Stimulated activated CD4-positive, alpha-beta T cell treated with anti-CD3 and anti-CD28 coated beads, Interleukin-12 subunit alpha, Interleukin-12 subunit beta, amount 100 ng/mL, for 48 hours (primary cell): ENCODE measurements at regions not wholly inside any gene's neighbourhood (a gene's known extent, or its start where the extent isn't known, plus 50 kb on each side); places are given as distances from the start of the nearest gene placed in this dataset.
"Not testable (repeated sequence)": the region's sequence is repeated elsewhere in the genome, so short reads cannot be mapped to it uniquely, and the experiment has no call there.

Experiments
- DNase-seq, 3 donors: peaks; one replicate each; pipeline ENCODE4 v3.0.0-alpha.2; 2020; ENCODE audit warnings: low read depth in 2 of 3, low spot score in 1 of 3

DNA sequence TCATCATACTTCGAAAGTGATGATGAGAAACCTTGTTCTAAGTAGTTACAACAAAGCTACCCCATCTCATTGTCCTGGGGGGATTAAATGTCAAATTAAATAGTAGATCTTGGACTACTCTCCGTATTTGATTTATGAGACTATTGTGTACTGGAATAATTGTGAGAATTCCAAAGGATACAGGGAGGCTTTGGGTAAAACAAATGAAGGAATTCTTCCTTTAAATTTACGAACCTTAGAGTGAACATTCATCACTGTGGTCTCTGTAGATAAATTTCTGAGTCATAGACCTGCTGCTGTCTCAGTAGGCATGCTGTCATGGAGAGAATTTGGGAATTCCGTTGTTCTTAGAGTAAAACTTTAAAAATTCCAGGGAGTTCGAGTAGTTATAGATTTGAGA, 836.2 kb downstream of the DNAH5 start:
- no peak for DNase-seq

DNA sequence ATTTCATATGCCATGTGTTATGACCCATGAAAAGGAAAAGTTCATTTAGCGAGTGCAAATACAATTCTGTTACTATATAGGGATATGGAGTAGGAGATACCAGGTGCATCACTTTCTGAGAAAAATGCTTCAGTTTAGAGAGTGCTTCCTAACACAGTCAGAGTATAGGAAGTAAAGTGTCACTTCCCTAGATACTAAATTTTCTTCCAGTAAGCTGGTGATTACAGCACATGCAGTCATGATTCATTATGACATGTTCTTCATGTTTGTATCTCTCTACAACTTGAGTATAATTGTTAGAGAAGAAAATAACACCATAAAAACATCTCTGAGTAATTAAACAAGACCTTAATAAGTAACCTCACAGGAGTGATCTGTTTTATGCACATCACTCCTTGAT, 837.0 kb downstream of the DNAH5 start:
- DNase-seq, result no peak

DNA sequence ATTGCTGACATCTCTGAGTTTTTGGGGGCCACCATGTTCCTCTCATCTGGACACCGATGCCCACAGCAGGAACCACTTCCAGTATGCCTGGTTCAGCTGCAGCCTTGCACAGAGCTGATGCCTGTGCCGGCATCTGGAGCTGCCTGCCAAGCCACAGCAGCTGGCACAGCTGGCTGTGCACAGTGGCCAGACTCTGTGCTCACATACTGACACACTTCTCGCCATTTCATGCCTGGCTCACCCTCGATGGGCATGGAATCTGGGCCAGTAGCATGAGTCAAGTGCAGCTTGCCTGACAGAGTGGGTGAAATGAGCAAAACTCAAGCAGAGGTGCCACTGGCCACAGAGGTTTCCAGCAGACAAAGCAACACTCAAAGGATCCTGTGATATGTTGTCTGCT, 863.4 kb downstream of the DNAH5 start:
- no peak for DNase-seq

DNA sequence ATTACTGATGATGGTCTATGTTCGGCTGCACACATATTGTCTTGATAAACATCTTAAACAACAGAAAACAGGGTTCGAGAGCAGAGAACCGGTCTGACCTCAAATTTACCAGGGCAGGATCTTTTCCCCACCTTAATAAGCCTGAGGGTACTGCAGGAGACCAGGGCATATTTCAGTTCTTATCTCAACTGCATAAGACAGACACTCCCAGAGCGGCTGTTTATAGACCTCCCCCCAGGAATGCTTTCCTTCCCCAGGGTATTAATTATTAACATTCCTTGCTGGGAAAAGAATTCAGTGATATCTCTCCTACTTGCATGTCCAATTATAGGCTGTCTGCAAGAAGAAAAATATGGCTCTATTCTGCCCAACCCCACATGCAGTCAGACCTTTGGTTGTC, 871.6 kb downstream of the DNAH5 start:
- DNase-seq, result not testable (repeated sequence)

DNA sequence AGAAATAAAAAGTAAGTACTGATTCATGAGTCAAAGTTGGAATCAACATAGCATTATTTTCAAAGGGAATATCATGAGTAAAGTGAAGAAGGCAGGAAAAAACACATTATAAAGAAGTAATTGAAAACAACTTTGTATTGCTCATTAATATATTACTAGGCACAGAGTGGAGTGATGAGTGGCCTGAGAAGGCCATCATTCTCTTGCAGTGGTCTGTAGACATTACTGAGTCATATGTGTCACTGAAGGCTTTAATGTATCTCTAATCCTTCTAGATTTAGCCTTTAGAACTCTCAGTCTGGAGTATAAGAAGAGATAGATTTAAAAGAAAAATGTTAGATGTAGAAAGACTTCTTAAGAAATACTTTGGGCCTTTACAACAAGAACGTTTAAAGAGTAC, 881.4 kb downstream of the DNAH5 start:
- no peak for DNase-seq

DNA sequence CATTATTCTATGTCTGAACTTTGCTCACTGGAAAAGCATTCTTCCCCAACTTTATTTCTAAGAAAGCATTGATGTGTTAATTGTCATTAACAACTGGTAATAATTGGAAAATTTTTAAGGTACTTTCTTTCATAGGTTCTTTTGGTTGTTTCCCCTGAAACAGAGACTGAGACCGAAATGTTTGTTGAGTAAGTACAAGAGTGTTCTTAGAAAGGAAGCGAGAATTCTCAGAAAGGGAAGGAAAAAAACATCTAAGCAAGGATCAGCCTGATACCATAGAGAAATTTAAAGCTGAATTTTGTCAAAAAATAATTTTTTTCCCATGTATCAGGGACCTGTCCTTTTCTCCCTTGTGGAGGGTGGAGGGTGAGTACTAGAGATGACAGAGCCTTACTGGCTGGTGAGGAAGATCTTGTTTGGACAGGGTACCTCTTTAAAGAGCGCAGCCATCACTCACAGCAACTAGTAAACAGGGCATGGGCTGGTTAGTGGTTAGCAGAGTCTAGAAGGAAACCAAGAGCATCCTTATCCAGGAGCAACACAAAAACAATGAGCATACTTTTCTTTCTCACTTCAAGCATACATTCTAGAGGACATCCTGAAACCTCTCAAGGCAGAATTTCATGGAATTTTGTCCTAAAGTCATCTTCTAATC, 898.5 kb downstream of the DNAH5 start:
- no peak for DNase-seq

DNA sequence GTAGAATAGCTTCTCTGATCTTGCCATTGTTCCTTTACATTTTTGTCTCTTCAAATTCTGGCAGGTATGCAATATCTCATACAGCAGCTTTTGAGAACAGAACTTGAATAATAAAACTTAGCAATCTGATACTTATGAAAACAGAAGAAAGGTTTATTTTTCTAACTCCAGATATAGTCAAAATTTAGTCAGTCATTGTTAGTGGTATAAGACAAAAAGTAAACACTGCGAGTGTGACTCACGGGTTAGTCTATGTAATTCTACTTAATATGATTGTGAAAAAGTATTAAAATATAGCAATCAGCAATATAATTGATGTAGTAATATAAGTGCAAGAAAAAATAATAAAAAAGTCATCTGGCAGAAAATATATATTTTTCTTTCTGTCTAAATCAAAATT, 910.4 kb downstream of the DNAH5 start:
- no peak for DNase-seq

DNA sequence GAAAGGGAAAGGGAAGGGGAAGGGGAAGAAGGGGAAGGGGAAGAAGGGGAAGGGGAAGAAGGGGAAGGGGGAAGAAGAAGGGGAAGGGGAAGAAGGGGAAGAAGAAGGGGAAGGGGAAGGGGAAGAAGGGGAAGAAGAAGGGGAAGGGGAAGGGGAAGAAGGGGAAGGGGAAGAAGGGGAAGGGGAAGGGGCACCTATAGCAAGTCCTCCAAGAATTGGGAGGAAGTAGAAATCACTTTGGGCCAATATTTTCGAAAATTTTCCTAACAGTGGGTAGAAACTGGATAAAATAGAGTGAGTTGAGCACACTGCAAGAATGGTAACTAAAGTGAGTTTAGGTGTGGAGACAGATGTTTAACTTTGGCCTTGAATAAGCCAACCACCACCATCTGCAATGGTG, 915.3 kb downstream of the DNAH5 start:
- no peak for DNase-seq

DNA sequence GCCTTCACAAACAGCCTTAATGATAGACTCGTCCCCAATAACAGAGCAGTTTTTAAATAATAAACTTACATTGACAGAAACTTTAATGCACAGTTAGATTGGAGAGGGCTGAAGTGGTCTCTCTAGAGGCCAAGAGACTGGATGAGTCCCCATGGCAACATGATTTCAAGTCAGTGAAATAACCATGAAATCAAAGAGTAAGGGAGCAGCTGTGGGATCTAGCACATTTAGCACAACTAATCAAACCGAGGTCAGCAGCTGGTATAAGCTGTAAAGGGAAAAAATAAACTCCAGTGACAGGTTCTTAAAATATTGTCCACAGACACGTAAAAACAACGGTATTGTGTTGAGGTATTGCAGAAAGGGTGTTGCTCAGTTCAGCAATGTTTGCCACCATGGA, 916.6 kb downstream of the DNAH5 start:
- DNase-seq, result no peak

DNA sequence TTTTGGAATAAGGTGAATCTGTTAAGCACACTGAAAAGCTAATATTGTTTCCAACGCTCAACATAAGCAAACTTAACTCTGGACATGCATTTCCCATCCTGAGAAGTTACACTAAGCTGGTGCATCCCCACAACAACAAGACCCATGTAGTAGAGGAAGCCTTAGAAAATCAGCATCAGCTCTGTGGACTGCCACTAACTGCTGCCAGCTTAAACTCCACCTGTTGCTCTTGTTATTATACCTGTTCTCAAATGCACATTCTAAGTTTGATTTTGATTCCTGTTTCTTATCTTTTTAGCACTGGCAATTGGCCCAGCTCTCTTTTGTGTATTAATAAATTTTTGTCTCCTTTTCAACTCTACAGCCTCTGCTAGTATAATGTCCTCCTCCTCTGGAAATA, 924.8 kb downstream of the DNAH5 start:
- DNase-seq, result no peak

DNA sequence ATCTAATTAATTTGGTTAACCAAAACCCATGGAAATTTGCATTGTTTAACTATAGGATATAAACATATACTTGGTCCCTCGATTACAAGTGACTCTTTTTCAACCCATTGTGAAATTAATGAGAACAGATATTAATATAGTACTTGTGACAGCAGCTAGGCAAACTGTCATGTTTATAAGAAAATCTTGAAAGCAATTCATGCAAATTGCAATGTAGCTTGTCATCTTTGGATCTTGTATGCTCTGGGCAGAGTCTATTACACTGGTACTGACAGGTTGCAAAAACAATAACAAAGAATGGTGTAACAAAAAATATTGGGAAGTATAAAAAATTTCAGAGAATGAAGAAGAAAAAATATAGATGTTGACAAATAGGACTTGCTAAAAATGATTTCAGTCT, 941.0 kb downstream of the DNAH5 start:
- no peak for DNase-seq

DNA sequence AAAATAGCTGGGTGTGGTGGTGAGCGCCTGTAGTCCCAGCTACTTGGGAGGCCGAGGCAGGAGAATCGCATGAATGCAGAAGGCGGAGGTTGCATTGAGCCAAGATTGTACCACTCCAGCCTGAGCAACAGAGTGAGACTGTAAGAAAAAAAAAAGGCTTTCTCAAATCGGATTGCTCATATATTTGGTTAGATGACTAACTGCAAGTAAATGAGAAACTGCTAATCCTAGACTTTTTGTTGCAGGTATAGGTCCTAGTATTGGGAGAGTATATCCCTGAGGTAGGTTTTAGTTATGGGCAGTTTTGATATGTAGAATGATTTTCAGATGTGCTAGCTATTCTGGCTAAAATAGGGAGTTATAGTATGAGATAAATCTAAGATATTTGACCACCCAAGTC, 944.8 kb downstream of the DNAH5 start:
- DNase-seq, result no peak

DNA sequence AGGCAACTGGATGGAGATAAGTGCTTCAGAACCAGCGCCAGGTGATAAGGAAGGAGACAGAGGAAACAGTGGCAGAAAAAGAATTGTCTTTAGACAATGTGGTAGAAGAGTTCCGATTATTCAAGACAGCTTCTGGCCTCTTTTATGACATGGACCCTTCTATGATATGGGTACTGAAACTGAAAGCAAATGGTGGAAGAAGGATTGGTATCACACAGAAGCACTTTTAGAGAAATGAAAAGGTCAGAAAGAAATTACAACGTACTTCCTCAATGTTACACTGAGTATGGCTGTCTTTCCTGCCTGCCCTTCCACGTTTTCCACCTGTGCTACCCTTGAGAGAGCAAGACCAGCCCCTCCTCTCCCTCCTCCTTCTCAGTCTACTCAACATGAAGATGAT, 959.3 kb downstream of the DNAH5 start:
- no peak for DNase-seq

DNA sequence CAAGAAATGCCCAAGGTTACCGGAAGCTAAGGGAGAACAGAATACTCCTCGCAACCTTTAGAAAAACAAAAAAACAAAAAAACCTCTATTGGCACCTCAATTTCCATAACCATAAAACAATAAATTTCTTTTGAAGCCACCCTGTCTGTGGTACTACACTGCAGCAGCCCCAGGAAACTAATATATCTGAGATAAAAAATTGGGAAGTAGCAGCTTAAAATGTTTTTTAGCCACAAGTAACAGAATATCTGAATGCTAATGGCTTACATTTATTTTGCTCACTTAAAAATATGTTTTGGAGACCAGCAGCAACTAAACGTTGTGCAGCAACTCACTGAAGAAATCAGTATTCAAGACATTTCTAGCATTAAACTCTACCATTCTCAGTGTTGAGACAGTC, 969.6 kb downstream of the DNAH5 start:
- DNase-seq, result no peak

DNA sequence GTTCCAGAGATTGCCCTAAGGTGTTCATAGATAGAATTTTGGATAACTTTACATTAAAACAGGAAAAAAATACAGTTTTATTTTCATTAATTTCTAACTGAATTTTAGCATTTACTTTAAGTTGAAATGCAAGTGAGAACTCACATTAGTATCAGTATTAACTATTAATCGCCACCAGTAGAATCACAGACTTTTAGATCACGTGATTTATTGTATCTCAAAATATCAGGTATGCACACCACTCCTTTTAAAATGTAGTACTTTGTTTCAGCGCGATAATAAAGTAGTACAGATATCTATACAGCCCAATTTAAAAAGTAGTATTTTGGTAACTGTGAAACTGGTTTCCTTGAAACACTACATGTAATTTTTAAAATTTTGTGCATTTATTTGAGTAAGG, 978.7 kb downstream of the DNAH5 start:
- no peak for DNase-seq

DNA sequence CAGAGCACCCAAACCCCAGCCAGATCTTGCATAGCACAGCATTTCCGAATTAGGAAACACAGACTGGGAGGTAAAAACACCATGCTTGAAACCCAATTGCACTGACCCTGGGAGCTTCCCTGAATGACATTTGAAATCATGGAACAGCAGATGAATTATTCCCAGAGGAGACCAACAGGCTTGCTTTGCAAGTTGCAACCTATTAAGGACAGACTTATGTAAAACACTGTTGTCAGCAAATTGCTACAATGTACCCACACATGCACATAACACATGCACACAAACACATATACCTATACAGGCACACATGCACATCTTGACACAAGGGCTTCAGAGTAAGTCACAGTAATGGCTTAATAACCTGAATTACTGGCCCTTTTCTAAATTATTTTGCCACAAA, 984.8 kb downstream of the DNAH5 start:
- DNase-seq, result no peak

DNA sequence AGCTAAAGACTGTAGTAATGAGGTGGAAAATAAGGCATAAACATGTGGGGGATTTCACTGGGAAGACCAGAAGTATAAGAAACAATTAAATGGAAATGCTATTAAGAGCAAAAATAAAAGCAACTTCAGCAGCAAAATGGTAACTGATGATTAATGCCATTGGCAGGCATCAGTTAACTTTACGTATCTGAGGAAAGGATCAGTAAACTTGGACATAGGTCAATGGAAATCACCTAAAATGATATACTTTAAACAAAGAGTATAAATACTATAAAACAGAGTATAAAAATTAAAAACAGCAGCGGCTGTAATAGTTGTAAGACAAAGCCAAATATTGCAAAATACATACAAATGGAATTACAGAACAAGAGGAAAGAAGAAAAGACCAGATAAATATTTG, 992.1 kb downstream of the DNAH5 start:
- no peak for DNase-seq

DNA sequence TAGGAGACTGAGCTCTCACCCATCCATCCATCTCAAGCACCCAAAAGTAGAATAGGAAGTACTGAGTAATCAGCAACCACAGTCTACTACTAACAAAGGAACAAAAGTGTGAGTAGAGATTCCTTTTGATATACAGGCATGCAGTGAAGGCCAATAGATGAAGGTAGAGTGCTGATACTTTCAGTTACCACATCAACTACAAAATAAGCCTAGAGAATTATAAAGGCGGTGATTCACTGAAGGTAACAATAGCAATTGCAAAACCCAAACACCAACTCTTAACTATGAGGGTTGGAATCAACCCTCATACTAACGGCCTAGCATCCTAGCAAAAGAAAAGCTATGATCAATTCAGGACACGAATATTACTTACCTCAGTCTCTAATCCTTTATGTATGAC, 992.6 kb downstream of the DNAH5 start:
- DNase-seq, result no peak

DNA sequence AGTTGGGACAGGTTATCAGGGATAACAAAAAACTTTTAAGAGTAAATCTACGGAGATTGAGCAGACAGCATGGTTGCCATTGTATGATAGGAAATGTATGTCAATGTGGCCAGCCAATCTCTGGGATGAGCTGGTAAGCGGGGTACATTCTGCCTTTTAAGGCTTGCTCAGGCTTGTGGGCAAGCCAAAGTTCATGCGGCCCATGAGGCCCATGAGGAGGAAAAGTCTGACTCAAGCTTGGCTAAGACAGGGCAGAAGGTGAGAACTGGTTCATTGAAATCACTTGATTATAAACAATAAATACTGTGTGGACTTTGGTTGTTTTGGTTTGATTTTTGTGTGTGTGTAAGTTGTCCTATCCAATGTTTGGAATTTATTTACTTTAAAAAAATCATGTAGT, 997.1 kb downstream of the DNAH5 start:
- DNase-seq, result no peak

DNA sequence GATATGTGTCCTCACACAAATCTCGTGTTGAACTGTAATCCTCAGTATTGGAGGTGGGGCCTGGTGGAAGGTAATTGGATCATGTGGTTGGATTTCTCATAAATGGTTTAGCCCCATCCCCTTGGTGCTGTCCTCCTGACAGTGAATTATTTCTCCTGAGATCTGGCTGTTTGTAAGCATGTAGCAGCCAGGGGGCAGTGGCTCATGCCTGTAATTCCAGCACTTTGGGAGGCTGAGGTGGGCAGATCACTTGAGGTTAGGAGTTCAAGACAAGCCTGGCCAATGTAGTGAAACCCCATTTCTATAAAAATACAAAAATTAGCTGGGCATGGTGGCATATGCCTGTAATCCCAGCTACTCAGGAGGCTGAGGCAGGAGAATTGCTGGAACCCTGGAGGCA, 999.0 kb downstream of the DNAH5 start:
- DNase-seq, result not testable (repeated sequence)

DNA sequence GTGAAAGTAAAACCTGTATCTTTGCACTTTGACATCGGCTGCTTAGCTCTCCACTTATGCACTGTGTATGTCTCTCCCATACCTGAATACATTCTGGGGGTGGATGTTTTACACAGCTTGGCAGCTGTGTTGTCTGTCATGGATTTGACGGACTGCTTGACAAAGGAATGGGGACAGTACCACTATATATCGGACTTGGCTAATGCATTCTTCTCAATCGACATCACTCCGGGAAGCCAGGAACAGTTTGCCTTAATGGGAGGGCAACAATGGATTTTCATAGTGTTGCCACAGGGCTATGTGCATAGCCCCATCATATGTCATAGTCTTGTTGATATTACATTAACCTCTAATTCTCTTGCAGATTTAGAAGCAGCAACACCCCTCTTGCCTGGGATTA, 1008.3 kb downstream of the DNAH5 start:
- DNase-seq, result no peak

DNA sequence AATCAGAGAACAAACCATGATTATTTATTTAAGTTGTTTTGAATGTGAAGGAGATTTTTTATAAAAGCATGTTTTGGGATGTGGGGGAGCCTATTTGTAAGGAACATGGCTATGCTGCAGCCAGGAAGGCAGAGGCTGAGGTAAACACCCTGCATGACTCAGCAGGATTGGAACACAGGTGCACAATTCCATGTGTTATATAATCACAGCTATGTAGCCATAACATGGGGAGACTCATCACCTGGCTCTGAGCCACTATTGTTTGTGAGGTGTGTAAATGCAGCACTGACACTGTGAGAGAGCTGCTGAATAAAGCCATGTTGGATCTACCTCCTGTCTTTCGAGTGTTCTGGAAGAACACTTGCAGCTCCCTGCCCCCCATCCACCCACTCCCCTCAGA, 1009.8 kb downstream of the DNAH5 start:
- DNase-seq, result no peak

DNA sequence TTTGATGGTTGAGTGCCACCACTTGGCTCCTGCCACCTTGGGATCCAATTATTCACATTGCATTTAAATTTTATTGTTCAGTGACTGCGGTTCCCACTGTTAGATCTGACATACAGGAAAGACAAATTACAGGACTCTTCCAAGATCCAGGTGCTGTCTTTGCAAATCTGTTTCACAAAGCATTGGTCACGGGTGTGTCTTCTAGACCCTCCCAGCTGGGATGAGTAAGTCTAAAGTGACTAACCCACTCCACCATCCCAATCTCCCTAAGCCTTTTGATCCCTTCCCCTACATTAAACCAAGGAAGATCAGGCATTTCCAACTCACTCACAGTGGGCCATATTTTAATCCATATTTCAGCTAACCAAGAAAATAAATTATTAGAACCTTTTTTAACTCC, 1016.3 kb upstream of the CTNND2 start:
- DNase-seq, result no peak

DNA sequence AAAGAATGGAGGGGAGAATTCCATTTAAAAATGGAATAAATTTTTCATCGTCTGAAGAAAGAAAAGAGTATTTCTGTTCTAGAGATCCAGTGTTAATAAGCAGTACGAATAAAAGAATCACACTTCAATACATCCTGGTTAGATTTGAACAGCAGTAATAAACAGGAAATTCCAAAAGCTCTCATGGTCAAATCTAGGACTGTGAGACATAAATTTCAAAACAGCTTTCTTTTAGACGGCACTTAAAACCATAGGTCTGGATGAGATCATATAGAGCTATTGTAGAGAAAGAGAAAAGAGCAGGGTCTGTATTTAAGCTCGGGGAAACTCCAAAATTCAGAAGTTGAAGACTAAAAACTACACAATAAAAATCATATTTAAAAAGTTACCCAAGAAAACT, 1006.9 kb upstream of the CTNND2 start:
- DNase-seq, result no peak
